Hippocampal formation (tissue), 2 donors: ENCODE measurements at regions not wholly inside any gene's neighbourhood (a gene's known extent, or its start where the extent isn't known, plus 50 kb on each side); places are given as distances from the start of the nearest gene placed in this dataset.

ENCODE experiments used
- DNase-seq, 2 donors: peaks; one replicate each; lab custom pipeline; 2025; lab: John Stamatoyannopoulos, UW

GRCh38 chr9:18349530-18349929, 124.4 kb upstream of the ADAMTSL1 start:
- DNase-seq = no peak

DNA sequence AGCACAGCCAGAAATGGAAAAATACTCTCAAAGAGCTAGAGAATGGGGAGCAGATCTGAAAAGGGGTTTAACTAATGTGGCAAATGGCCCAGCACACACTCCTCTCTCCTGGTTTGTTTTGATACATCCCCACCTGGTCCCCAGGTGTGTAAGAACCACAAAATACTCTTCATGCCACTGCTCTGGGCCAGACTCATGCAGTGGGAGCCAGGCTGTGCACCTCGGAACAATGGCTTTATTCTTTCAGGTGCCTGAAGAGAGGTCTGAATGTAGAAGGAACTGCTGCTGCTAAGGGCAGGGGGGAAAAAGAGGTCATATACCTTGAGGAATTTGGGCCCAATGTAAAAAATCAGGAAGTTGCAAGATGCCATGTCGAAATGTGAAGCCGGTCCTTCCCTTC, 123.9 kb upstream of the ADAMTSL1 start:
- no peak for DNase-seq

DNA sequence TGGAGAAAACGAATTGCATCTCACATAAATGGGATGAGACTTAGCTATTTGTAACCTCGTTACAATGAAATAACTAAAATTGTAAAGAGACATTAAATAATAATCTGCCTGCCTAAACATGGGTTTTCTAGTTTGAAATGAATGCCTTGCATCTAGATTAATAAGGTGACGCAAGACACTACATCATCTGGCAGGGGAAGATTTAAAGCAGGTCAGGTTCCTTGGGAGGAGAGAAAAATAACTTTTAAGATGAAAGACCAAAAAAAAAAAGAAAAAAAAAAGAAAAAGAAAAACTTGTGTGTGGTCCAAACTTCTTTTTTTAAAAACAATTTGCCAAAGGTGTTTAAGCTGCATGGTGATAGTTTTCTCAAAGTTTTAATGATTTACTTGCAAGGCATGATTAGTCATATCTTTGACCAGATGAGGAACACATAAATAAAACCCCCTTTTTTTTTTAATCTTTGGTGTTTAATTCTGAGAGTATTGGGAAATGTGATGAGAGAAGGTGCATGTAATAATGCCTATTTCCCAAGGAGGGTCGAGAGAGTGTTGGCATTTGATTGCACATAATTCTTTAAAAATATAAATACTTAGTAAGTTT, 122.9 kb upstream of the ADAMTSL1 start:
- no peak for DNase-seq

- DNase-seq = no peak
These were observed 121.2 kb upstream of the ADAMTSL1 start for GRCh38 chr9:18352711-18353110.

DNA sequence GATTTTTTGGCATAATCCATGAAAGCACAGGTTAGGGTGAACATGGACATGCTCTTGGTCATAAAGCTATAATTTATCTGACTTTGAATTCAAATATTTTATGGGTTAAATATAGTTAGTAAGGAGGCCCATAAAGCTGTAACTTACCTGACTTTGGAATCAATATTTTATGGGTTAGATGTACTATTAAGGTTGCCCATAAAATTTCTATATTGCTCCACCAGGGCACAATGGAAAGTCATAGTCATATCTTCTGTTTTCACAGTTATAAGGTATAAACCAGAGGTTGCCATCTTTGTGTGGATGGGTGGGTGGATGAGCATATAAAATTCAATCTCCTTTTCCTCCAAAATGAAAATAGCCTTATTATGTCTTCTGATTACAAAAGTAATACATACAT, 120.5 kb upstream of the ADAMTSL1 start:
- no peak for DNase-seq

GRCh38 chr9:18357321-18357720, 116.6 kb upstream of the ADAMTSL1 start:
- DNase-seq = no peak

DNA sequence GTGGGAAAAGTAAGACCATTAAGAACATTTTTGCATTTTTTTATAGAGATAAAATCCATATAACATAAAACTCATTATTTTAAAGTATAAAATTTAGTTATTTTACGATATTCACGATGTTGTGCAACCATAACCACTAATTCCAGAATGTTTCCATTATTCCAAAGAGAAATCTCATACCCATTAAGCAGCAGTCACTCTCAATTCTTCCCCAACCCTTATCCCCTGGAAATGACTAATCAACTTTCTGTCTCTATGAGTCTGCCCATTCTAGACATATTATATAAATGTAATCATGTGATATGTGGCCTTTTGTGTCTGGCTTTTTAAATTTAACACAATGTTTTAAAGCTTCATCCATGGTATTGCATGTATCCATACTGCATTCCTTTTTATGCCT, 115.6 kb upstream of the ADAMTSL1 start:
- no peak for DNase-seq

DNA sequence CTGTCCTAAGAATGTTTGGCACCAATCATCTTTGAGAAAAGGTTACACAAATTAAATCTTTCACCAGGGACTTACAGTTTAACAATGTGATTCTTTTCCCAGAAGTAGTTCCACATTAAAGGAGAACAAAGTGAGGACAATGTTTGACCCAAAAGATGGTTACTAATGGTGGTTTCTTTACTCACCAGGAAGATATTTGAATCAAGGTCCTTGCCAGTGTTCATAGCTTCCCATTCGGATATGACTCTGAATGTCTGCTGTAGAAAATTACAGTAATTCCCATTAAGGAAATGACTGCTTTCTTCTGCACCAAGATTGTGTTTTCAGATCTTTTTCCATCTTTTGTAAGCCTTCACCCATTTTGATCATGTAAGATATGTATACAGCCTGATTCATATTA, 114.6 kb upstream of the ADAMTSL1 start:
- no peak for DNase-seq

DNA sequence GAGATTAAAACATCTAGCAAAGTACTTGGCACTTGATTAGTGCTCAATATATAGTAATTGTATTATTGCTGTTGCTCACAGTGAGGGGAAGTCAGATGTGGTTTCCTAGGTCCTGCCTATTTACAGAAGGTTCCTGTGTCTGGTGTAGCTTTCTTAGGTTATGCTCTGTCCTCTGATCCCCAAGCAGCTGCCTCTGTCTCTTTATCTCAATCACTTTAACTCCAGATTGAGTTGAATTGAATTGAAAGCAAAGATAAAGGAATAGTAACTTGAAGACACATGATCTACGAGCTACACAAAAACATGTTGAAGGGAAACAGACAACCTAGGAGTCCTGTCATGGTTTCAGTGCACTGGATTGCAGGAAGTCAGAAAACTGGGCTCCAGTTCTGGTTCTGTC, 113.9 kb upstream of the ADAMTSL1 start:
- DNase-seq = no peak

DNA sequence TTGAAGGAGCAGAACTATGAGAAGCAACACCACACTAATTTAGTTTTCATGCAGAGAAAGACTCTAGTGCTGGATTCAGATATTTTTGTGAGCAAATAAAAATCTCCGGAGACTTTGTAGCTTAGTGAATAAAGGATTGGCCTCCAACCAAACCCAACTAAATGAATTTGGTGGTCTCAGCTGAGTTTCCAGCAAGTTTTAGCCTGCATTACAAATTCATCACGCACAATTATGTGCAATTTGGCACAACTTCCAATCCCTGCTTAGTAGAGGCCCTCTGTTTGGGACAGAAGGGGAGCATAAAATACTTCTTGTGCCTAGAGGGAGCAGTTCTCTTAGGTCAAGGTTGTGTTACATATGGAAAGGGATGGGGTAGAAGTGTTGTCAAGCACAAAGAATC, 112.3 kb upstream of the ADAMTSL1 start:
- no peak for DNase-seq

GRCh38 chr9:18362166-18362565, 111.8 kb upstream of the ADAMTSL1 start:
- no peak for DNase-seq

- DNase-seq = peak in 1 of 2 donors; percentile 29
These were observed 110.9 kb upstream of the ADAMTSL1 start for GRCh38 chr9:18362901-18363685.

- DNase-seq = no peak
These were observed 108.3 kb upstream of the ADAMTSL1 start for GRCh38 chr9:18365651-18366050.

DNA sequence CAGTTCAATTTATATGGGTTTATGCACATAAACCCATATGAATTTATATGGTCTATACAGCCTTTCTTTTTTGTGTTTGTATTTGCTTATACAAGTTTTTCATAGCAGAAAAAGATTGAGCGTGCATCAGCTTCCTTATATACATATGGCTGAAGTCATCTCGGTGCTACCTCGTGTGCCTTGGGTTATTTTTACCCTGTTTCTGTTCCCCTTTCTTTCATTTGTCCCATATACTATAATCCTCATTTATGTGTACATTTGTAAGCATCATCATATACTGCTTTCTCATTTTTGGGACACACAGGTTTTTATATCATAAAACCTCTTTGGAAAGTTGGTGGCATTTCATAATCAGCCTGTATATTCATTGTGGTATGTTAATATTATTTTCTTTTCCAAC, 107.8 kb upstream of the ADAMTSL1 start:
- DNase-seq = no peak

DNA sequence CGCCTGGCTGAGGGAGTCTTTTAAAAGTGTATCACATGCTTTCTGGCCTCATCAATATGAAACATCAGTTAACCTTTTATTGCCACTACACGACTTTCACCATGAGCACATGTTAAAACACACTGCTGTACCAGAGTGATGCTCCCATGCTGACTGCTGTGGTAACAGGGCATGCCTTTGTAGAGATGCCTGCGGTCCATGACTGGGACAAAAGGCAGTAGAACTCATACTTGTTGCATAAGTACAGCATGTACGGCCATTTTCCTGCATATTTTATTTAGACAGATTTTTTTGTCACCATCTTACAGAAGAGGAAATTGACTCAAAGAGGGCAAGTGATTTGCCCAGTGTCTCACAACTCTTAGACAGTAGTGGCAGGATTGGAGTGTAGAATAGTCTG, 105.7 kb upstream of the ADAMTSL1 start:
- DNase-seq = no peak

GRCh38 chr9:18371141-18371540, 102.8 kb upstream of the ADAMTSL1 start:
- DNase-seq = no peak

DNA sequence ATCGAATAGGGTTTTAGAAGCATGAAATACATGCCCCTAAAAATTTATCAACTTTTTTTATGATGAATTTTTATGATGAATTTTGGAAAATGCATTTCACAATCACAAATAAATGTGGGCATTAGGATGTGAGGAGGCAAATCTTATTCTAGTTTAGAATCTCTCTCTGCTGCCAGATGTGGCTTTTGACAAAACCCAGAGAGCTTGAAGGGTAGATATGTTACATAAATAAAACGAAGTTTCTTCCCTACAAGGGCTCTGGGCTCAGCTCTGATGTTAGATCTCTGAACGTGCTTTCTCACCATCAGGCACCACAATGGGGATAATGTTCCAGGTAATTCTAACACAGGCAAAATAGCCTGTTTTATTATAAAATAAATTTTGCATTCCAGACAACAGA, 102.3 kb upstream of the ADAMTSL1 start:
- DNase-seq = no peak

GRCh38 chr9:18379073-18379811, 94.7 kb upstream of the ADAMTSL1 start:
- DNase-seq = no peak

- no peak for DNase-seq
These were observed 91.7 kb upstream of the ADAMTSL1 start for GRCh38 chr9:18382243-18382642.

GRCh38 chr9:18384066-18384465, 89.9 kb upstream of the ADAMTSL1 start:
- no peak for DNase-seq

GRCh38 chr9:18385696-18386490, 88.1 kb upstream of the ADAMTSL1 start:
- DNase-seq = peak in 1 of 2 donors; percentile 16

DNA sequence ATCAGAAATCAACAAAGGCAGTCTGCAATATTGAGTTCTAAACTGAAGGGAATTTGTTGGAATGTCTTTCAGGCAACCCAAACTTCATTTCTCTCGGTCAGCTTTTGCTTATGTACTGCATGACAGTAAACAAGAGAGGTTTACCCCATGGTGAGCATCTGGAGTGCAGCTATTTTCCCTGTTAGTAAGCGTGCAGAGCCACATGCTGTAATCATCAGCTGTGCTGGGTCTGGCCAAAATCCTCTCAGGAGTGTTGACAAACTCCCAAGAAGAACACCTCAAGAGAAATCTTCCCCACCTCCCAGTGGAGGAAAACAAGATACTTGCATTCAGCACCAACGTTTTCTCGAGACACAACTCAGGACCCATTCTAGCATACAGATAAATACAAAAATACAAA, 83.6 kb upstream of the ADAMTSL1 start:
- no peak for DNase-seq
